Psoas muscle (tissue), 7 donors: ENCODE measurements at regions not wholly inside any gene's neighbourhood (a gene's known extent, or its start where the extent isn't known, plus 50 kb on each side); places are given as distances from the start of the nearest gene placed in this dataset.

ENCODE experiments used
- ATAC-seq, 4 donors: fragments of 200-7000 bp; cut with Tn5 transposase; one replicate each; pipeline ENCODE4 v1.9.1; 2020; ENCODE audit warnings: moderate library complexity in 3 of 4, mild to moderate bottlenecking in 2 of 4
- DNase-seq, 2 donors: peaks; one replicate each; pipeline ENCODE4 v3.0.0-alpha.2; 2020
- H3K27ac ChIP-seq: fragments of 200-600 bp; one replicate; pipeline ENCODE4 v1.8.0; 2022
- H3K27me3 ChIP-seq, 3 donors: fragments of 200-600 bp in 1 of 3; one replicate each; pipeline versions ENCODE4 v1.6.1 to v1.8.0; 2013 to 2022; ENCODE audit warnings: low read length in 2 of 3, mild to moderate bottlenecking in 2 of 3, moderate library complexity in 1 of 3; ENCODE audit not compliant: insufficient read depth in 3 of 3
- H3K36me3 ChIP-seq, 2 donors: fragments of 200-600 bp in 1 of 2; one replicate each; pipeline versions ENCODE4 v1.6.1 to v1.8.0; 2013 to 2022; ENCODE audit warnings: low read depth in 1 of 2, mild to moderate bottlenecking in 1 of 2, moderate library complexity in 1 of 2; ENCODE audit not compliant: insufficient read depth in 1 of 2
- H3K4me1 ChIP-seq: fragments of 200-600 bp; one replicate; pipeline ENCODE4 v1.8.0; 2022
- H3K4me3 ChIP-seq: fragments of 200-600 bp; one replicate; pipeline ENCODE4 v1.8.0; 2022; ENCODE audit warnings: mild to moderate bottlenecking
- H3K9me3 ChIP-seq: fragments of 200-600 bp; one replicate; pipeline ENCODE4 v1.8.0; 2022
- WGBS, 3 donors: extraction: QIAGEN DNeasy Blood & Tissue Kit; methylation state at CpG; one replicate each; pipeline versions ENCODE4 v1.1.6 to v1.1.7; 2013; 5-methylcytosine and 5-hydroxymethylcytosine counted together
- intact Hi-C, 2 donors: fragments of 100-400 bp; cut with DNase I; formaldehyde crosslinking; loops; one replicate each; pipeline versions ENCODE4 v1.11.0 to v1.14.2; 2022
- TF ChIP-seq, protein P1 (sequence below): fragments of 200-600 bp; IDR thresholded peaks from one replicate; pipeline ENCODE4 v1.8.0; 2022; ENCODE audit warnings: antibody characterized with exemption
- donor health status: healthy with polysubstance abuse.
- donor health status: DM: no; HTN: no; CAD: no; lungs with moderate emphysema.
- donor health status: Bipolar disorder and iron deficiency.
- donor health status: healthy.
- donor health status: DM: yes; HTN: yes; CAD: no.
- donor health status: DM: no; HTN: no; CAD: no.
- donor health status: DM: yes; HTN: yes; CAD: no.

DNA sequence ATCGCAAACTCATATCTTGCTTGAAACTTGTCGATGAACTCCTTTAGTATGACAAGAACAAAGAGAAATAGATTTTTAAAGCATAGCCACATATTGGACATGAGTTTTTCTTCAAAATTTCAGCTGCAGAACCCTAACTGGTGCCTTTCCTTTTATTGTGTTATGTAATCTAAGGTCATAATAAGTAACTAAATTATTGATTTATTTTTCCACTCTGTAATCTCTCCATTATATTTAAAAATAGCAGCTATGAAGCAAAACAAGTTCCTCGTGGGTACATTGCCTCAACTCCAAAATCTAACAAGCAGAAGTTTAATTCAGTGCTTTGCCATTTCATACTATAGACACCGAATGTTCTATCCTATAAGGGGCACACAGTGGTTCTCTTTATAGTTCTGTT lies 159.2 kb upstream of the PRSS1 start:
- Histone ChIP-seq H3K9me3 (no peaks in the 10 kb centered on the region), H3K4me3 (no peak overlapping the region), H3K27me3 (no peaks in the 10 kb centered on the region), H3K27ac (no peak overlapping the region), H3K4me1 (no peaks in the 10 kb centered on the region), H3K36me3 (no peaks in the 10 kb centered on the region)
- intact Hi-C loops, result no loop called here
- TF ChIP-seq, protein P1, sequence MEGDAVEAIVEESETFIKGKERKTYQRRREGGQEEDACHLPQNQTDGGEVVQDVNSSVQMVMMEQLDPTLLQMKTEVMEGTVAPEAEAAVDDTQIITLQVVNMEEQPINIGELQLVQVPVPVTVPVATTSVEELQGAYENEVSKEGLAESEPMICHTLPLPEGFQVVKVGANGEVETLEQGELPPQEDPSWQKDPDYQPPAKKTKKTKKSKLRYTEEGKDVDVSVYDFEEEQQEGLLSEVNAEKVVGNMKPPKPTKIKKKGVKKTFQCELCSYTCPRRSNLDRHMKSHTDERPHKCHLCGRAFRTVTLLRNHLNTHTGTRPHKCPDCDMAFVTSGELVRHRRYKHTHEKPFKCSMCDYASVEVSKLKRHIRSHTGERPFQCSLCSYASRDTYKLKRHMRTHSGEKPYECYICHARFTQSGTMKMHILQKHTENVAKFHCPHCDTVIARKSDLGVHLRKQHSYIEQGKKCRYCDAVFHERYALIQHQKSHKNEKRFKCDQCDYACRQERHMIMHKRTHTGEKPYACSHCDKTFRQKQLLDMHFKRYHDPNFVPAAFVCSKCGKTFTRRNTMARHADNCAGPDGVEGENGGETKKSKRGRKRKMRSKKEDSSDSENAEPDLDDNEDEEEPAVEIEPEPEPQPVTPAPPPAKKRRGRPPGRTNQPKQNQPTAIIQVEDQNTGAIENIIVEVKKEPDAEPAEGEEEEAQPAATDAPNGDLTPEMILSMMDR, result no peak
- no peak for DNase-seq
- ATAC-seq, result no peak
- 77 to 79% (median 79%) methylated on average over 4 of the region's 4 CpGs for WGBS, 3 donors

DNA sequence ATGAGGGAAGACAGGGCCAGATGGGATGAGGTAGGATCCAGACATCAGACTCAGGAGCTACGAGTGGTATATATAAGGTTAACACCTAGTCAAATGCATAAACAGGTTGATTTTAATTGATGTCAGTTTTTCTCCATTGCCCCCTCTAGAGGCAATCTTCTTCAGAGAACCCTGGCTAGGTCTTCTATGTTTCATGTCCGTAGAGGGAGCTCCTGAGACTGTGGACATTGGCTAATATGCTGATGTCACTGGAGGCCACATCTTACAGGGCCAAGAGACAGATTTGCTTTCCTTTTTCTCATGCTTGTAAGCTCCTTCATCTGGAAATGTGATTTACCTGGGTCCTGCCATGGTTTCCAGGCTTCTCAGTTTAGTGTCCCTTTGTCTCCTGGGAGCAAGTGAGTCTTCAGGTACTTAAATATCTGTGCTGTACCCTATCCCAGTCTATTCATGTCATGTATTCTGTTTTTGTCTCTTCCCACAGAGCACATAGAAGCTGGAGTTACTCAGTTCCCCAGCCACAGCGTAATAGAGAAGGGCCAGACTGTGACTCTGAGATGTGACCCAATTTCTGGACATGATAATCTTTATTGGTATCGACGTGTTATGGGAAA lies 161.6 kb upstream of the PRSS1 start:
- peaks cover 10% of the 10 kb centered on the region for H3K4me1 ChIP-seq
- no peak overlapping the region for H3K27ac ChIP-seq
- DNase-seq (no peak), ATAC-seq (peak; percentile 62 to 86 (median 82))
- no peaks in the 10 kb centered on the region for H3K9me3 ChIP-seq
- H3K36me3 ChIP-seq, result no peaks in the 10 kb centered on the region
- TF ChIP-seq, protein P1, result peak; percentile 46
- WGBS, 3 donors, result 58 to 62% (median 60%) methylated on average over 5 of the region's 5 CpGs
- intact Hi-C loops, result loop anchor here in 1 of 2 donors (5.0 kb wide), 1 partner anchor 50 kb away; no protein-coding TSS in a partner anchor
- no peak overlapping the region for H3K4me3 ChIP-seq
- H3K27me3 ChIP-seq, result no peaks in the 10 kb centered on the region

DNA sequence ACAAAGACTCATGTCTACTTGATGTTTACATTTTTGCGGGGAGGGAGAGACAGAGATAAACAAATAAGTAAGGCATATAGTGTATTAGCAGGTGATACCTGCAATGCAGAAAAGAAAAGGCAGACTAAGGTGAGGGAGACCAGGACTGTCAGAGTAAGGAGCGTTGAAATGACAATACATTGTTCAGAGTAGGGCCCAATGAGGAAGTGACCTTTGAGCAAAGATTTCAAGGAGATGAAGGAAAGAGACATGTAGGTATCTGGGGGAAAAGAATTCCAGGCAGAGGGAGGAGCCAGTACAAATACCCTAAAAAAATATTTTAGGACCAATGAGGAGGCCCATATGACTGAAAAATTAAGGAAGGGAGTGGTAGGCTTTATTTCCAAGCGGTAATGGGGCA lies 162.7 kb upstream of the PRSS1 start:
- intact Hi-C loops, result loop anchor here in 1 of 2 donors (5.0 kb wide), 1 partner anchor 49 kb away; no protein-coding TSS in a partner anchor
- TF ChIP-seq, protein P1, result no peak

DNA sequence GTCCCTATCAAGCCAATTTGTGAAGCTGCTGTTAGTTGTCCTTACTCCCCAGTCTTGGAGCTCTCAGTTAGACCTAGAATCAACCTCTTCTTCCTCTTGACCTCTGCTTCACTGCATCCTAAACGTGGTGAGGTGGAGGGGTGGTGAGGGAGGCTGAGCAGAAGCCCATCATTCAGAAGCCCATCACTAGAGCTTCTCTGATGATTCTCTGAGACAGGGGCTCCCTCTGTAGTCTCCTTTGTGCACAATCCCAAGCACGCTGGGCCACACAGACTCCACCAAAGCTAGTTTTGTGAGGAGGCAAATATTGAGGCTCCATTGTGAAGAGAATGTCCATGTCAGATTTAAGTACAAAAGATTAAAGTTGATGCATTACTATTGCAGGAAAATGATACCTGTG lies 163.8 kb upstream of the PRSS1 start:
- DNase-seq, result no peak
- TF ChIP-seq, protein P1, result no peak
- 43 to 55% (median 50%) methylated on average over 2 of the region's 2 CpGs for WGBS, 3 donors
- no peak overlapping the region for H3K4me3 ChIP-seq
- H3K27me3 ChIP-seq, result no peaks in the 10 kb centered on the region
- H3K36me3 ChIP-seq, result no peaks in the 10 kb centered on the region
- ATAC-seq, result no peak
- H3K9me3 ChIP-seq, result no peaks in the 10 kb centered on the region
- H3K4me1 ChIP-seq, result peaks cover 10% of the 10 kb centered on the region
- intact Hi-C loops, result loop anchor here in 1 of 2 donors (5.0 kb wide), 1 partner anchor 48 kb away; no protein-coding TSS in a partner anchor
- H3K27ac ChIP-seq, result no peak overlapping the region

More for the DNA sequence above, 162.7 kb upstream of the PRSS1 start:
- peaks cover 10% of the 10 kb centered on the region for H3K4me1 ChIP-seq
- no peaks in the 10 kb centered on the region for H3K9me3 ChIP-seq
- H3K27me3 ChIP-seq, result no peaks in the 10 kb centered on the region
- H3K36me3 ChIP-seq, result no peaks in the 10 kb centered on the region
- no peak overlapping the region for H3K27ac ChIP-seq
- WGBS, 3 donors, result 93 to 96% (median 95%) methylated on average over 3 of the region's 3 CpGs
- DNase-seq (no peak), ATAC-seq (no peak)
- H3K4me3 ChIP-seq, result no peak overlapping the region

DNA sequence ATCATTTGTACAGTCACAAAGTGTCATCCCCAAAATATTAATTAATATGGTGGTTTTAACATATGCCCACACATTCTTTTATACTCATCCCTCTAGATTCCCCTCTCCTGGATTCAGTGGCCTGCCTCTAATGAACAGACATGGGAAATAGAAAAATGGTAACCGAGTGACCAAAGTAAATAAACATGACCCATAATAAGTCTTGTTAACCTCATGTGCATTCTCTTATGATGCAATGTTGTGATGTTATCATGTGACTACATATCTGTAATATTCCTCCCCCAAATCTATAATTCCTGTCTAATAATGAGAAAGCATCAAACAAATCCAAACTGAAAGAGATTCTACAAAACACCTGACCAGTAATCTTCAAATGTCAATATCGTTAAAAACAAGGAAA lies 164.5 kb upstream of the PRSS1 start:
- Histone ChIP-seq H3K9me3 (no peaks in the 10 kb centered on the region), H3K36me3 (no peaks in the 10 kb centered on the region), H3K27ac (no peak overlapping the region), H3K27me3 (no peaks in the 10 kb centered on the region), H3K4me1 (peaks cover 10% of the 10 kb centered on the region), H3K4me3 (no peak overlapping the region)
- intact Hi-C loops, result loop anchor here in 1 of 2 donors (5.0 kb wide), 1 partner anchor 47 kb away; no protein-coding TSS in a partner anchor
- ATAC-seq (no peak), DNase-seq (no peak)
- TF ChIP-seq, protein P1, result no peak
- 84 to 90% (median 84%) methylated on average over 2 of the region's 2 CpGs for WGBS, 3 donors
